Kidney (tissue), 13 donors: ENCODE measurements at regions not wholly inside any gene's neighbourhood (a gene's known extent, or its start where the extent isn't known, plus 50 kb on each side); places are given as distances from the start of the nearest gene placed in this dataset.

Experiments used
- DNase-seq, 5 donors: peaks; one replicate each; pipeline ENCODE4 v3.0.0-alpha.2; 2013 to 2020
- FAIRE-seq: peaks from 2 replicates; lab custom pipeline; 2012; peaks lifted over from hg19 to GRCh38; lab: Jason Lieb, UNC
- H3K27ac ChIP-seq, 2 donors: one replicate each; pipeline ENCODE4 v1.7.0; 2013; ENCODE audit warnings: low read depth in 2 of 2, low read length in 2 of 2, inconsistent platforms in 1 of 2
- H3K27me3 ChIP-seq: one replicate; pipeline ENCODE4 v1.7.1; 2013; ENCODE audit warnings: low read length, inconsistent platforms; ENCODE audit not compliant: control insufficient read depth, insufficient read depth
- H3K36me3 ChIP-seq, 3 donors: one replicate each; pipeline versions ENCODE4 v1.7.0 to v1.7.1; 2013; ENCODE audit warnings: low read length in 3 of 3, control low read depth in 1 of 3, inconsistent platforms in 1 of 3; ENCODE audit not compliant: insufficient read depth in 3 of 3, control insufficient read depth in 2 of 3
- H3K4me1 ChIP-seq, 3 donors: one replicate each; pipeline versions ENCODE4 v1.7.0 to v1.7.1; 2013; ENCODE audit warnings: low read length in 3 of 3, inconsistent platforms in 1 of 3, low read depth in 1 of 3; ENCODE audit not compliant: control insufficient read depth in 2 of 3, insufficient read depth in 2 of 3
- H3K4me3 ChIP-seq, 3 donors: one replicate each; pipeline versions ENCODE4 v1.7.0 to v1.8.1; 2013; ENCODE audit warnings: low read length in 3 of 3, control low read depth in 1 of 3, inconsistent platforms in 1 of 3
- H3K9ac ChIP-seq, 3 donors: one replicate each; pipeline versions ENCODE4 v1.7.0 to v1.7.1; 2013; ENCODE audit warnings: low read length in 3 of 3, control low read depth in 1 of 3, inconsistent platforms in 1 of 3
- H3K9me3 ChIP-seq, 3 donors: one replicate each; pipeline versions ENCODE4 v1.7.0 to v1.7.1; 2013; ENCODE audit warnings: low read length in 3 of 3, control low read depth in 1 of 3, inconsistent platforms in 1 of 3; ENCODE audit not compliant: control insufficient read depth in 2 of 3, insufficient read depth in 1 of 3
- CTCF ChIP-seq: IDR thresholded peaks from 3 replicates; pipeline ENCODE4 v1.5.1; 2012; ENCODE audit warnings: mild to moderate bottlenecking, moderate library complexity, borderline replicate concordance; ENCODE audit not compliant: insufficient read depth; ENCODE audit errors: extremely low read depth
- intact Hi-C: fragments of 100-400 bp; cut with DNase I; formaldehyde crosslinking; loops from one replicate; pipeline ENCODE4 v1.11.1; 2022
- donor health status: control.
- donor health status: control.
- donor health status: control.
- donor health status: control.
- donor health status: control.
- donor health status: DM: yes; HTN: yes; CAD: no.
- donor health status: Normal renal cell carcinoma (clear cell type).

- FAIRE-seq, result no peak
- intact Hi-C loops, result no loop called here
- H3K27me3 ChIP-seq, result no peaks in the 10 kb centered on the region
These were observed 536.7 kb upstream of the HTR2A start for GRCh38 chr13:47433461-47434005.

DNA sequence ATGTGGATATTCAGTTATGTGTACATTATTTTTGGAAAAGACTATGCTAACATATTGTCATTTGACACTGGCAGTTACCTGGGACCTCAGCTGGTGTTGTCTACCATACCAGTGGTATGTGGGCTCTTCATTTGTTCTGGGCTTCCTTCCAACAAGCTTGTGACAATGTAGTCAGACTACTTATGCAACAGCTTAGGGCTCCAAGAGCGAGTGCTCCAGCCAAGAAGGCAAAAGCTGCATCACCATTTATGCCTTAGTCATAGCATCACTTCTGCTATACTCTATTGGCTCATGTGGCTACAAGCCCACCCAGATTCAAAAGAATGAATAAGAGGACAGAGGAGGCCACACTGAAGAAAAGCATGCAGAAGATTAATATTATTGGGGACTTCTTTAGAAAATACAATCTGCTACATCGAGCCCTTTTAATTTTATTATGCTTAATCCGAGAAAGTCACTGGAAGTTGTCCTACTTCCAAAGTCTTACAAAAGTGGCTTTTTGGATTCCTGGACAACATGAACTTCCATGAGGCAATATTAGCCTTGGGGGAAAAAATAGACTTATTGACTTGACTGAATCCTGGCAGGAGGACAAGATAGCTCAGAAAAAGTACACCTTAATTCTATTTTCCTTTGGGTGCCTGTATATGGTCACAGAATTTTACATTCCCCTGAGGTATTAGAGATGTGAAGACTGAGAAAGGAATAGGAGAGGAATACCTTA, 529.4 kb upstream of the HTR2A start:
- H3K36me3 ChIP-seq, result no peaks in the 10 kb centered on the region
- H3K4me3 ChIP-seq, result no peak overlapping the region
- TF ChIP-seq CTCF, result no peak
- no peaks in the 10 kb centered on the region for H3K4me1 ChIP-seq
- H3K27me3 ChIP-seq, result no peaks in the 10 kb centered on the region
- FAIRE-seq, result no peak
- H3K9ac ChIP-seq, result no peak overlapping the region
- no peak for DNase-seq
- intact Hi-C loops, result no loop called here
- H3K27ac ChIP-seq, result no peak overlapping the region
- no peaks in the 10 kb centered on the region for H3K9me3 ChIP-seq

More at GRCh38 chr13:47433461-47434005, 536.7 kb upstream of the HTR2A start:
- TF ChIP-seq CTCF, result no peak
- H3K4me1 ChIP-seq, result no peaks in the 10 kb centered on the region
- no peak overlapping the region for H3K9ac ChIP-seq
- H3K4me3 ChIP-seq, result no peak overlapping the region
- H3K9me3 ChIP-seq, result peaks cover 0 to 3% (median 0%) of the 10 kb centered on the region in 3 donors
- H3K27ac ChIP-seq, result no peak overlapping the region
- DNase-seq, result no peak
- H3K36me3 ChIP-seq, result no peaks in the 10 kb centered on the region

GRCh38 chr13:47421525-47421924, 524.7 kb upstream of the HTR2A start:
- Histone ChIP-seq H3K4me1 (no peaks in the 10 kb centered on the region), H3K36me3 (no peaks in the 10 kb centered on the region), H3K9me3 (no peaks in the 10 kb centered on the region), H3K4me3 (no peak overlapping the region), H3K9ac (no peak overlapping the region), H3K27ac (no peak overlapping the region), H3K27me3 (no peaks in the 10 kb centered on the region)
- TF ChIP-seq CTCF, result no peak
- no peak for FAIRE-seq
- intact Hi-C loops, result no loop called here
- no peak for DNase-seq
